ENCODE measurements at regions not wholly inside any gene's neighbourhood (a gene's known extent, or its start where the extent isn't known, plus 50 kb on each side); places are given as distances from the start of the nearest gene placed in this dataset.
A peak's percentile ranks its signal among the peaks of the same experiment; 100 is the strongest.
"Not testable (repeated sequence)": the region's sequence is repeated elsewhere in the genome, so short reads cannot be mapped to it uniquely, and the experiment has no call there.

- WGBS (ENCODE audit: insufficient coverage, low lambda C conversion rate) = no CpG with 5 or more reads among the region's 3 CpGs
- Histone ChIP-seq H3K27me3 (ENCODE audit: control insufficient read depth, insufficient read depth, low read length) (no peaks in the 10 kb centered on the region), H3K36me3 (ENCODE audit: control insufficient read depth, insufficient read depth, low read length) (no peaks in the 10 kb centered on the region), H3K9me3 (ENCODE audit: control insufficient read depth, low read depth, low read length) (peaks cover 4% of the 10 kb centered on the region), H3K4me3 (ENCODE audit: low read length) (no peak overlapping the region), H3K4me1 (ENCODE audit: control insufficient read depth, insufficient read depth, low read length) (no peaks in the 10 kb centered on the region), H3K27ac (ENCODE audit: low read length) (no peak overlapping the region)
- no peak for DNase-seq
Observed at GRCh38 chr1:187563191-187563590, 734.4 kb downstream of the PLA2G4A start.

GRCh38 chr1:187566354-187566753, 737.6 kb downstream of the PLA2G4A start:
- WGBS (ENCODE audit: insufficient coverage, low lambda C conversion rate) = no CpG with 5 or more reads among the region's 1 CpG

GRCh38 chr1:187568067-187568466, 739.3 kb downstream of the PLA2G4A start:
- H3K9me3 ChIP-seq (ENCODE audit: control insufficient read depth, low read depth, low read length) = no peaks in the 10 kb centered on the region
- no peak overlapping the region for H3K4me3 ChIP-seq (ENCODE audit: low read length)
- WGBS (ENCODE audit: insufficient coverage, low lambda C conversion rate) = 100% methylated on average over 1 of the region's 2 CpGs
- no peak overlapping the region for H3K27ac ChIP-seq (ENCODE audit: low read length)
- no peaks in the 10 kb centered on the region for H3K4me1 ChIP-seq (ENCODE audit: control insufficient read depth, insufficient read depth, low read length)
- no peaks in the 10 kb centered on the region for H3K36me3 ChIP-seq (ENCODE audit: control insufficient read depth, insufficient read depth, low read length)
- no peak for DNase-seq
- no peaks in the 10 kb centered on the region for H3K27me3 ChIP-seq (ENCODE audit: control insufficient read depth, insufficient read depth, low read length)

More at GRCh38 chr1:187566354-187566753, 737.6 kb downstream of the PLA2G4A start:
- no peaks in the 10 kb centered on the region for H3K4me1 ChIP-seq (ENCODE audit: control insufficient read depth, insufficient read depth, low read length)
- no peaks in the 10 kb centered on the region for H3K27me3 ChIP-seq (ENCODE audit: control insufficient read depth, insufficient read depth, low read length)
- no peaks in the 10 kb centered on the region for H3K9me3 ChIP-seq (ENCODE audit: control insufficient read depth, low read depth, low read length)
- DNase-seq = no peak
- no peak overlapping the region for H3K4me3 ChIP-seq (ENCODE audit: low read length)
- H3K36me3 ChIP-seq (ENCODE audit: control insufficient read depth, insufficient read depth, low read length) = no peaks in the 10 kb centered on the region
- H3K27ac ChIP-seq (ENCODE audit: low read length) = no peak overlapping the region

GRCh38 chr1:187570166-187570565, 741.4 kb downstream of the PLA2G4A start:
- DNase-seq = no peak
- no CpG with 5 or more reads among the region's 2 CpGs for WGBS (ENCODE audit: insufficient coverage, low lambda C conversion rate)
- no peaks in the 10 kb centered on the region for H3K4me1 ChIP-seq (ENCODE audit: control insufficient read depth, insufficient read depth, low read length)
- H3K4me3 ChIP-seq (ENCODE audit: low read length) = no peak overlapping the region
- H3K27ac ChIP-seq (ENCODE audit: low read length) = no peak overlapping the region
- H3K36me3 ChIP-seq (ENCODE audit: control insufficient read depth, insufficient read depth, low read length) = no peaks in the 10 kb centered on the region
- H3K9me3 ChIP-seq (ENCODE audit: control insufficient read depth, low read depth, low read length) = no peaks in the 10 kb centered on the region
- H3K27me3 ChIP-seq (ENCODE audit: control insufficient read depth, insufficient read depth, low read length) = no peaks in the 10 kb centered on the region

GRCh38 chr1:187577610-187578009, 748.9 kb downstream of the PLA2G4A start:
- no peak overlapping the region for H3K27ac ChIP-seq (ENCODE audit: low read length)
- H3K4me1 ChIP-seq (ENCODE audit: control insufficient read depth, insufficient read depth, low read length) = no peaks in the 10 kb centered on the region
- no peaks in the 10 kb centered on the region for H3K36me3 ChIP-seq (ENCODE audit: control insufficient read depth, insufficient read depth, low read length)
- WGBS (ENCODE audit: insufficient coverage, low lambda C conversion rate) = no CpG with 5 or more reads among the region's 1 CpG
- H3K9me3 ChIP-seq (ENCODE audit: control insufficient read depth, low read depth, low read length) = no peaks in the 10 kb centered on the region
- no peak overlapping the region for H3K4me3 ChIP-seq (ENCODE audit: low read length)
- H3K27me3 ChIP-seq (ENCODE audit: control insufficient read depth, insufficient read depth, low read length) = no peaks in the 10 kb centered on the region
- no peak for DNase-seq

- Histone ChIP-seq H3K27me3 (ENCODE audit: control insufficient read depth, insufficient read depth, low read length) (no peaks in the 10 kb centered on the region), H3K36me3 (ENCODE audit: control insufficient read depth, insufficient read depth, low read length) (no peaks in the 10 kb centered on the region), H3K4me1 (ENCODE audit: control insufficient read depth, insufficient read depth, low read length) (no peaks in the 10 kb centered on the region), H3K4me3 (ENCODE audit: low read length) (no peak overlapping the region), H3K27ac (ENCODE audit: low read length) (no peak overlapping the region), H3K9me3 (ENCODE audit: control insufficient read depth, low read depth, low read length) (no peaks in the 10 kb centered on the region)
- no CpG with 5 or more reads among the region's 3 CpGs for WGBS (ENCODE audit: insufficient coverage, low lambda C conversion rate)
- no peak for DNase-seq
Observed at GRCh38 chr1:187588917-187589316, 760.2 kb downstream of the PLA2G4A start.

- DNase-seq = no peak
Observed at GRCh38 chr1:187605736-187606135, 777.0 kb downstream of the PLA2G4A start.

GRCh38 chr1:187615853-187616735, 787.3 kb downstream of the PLA2G4A start:
- not testable (repeated sequence) for H3K27me3 ChIP-seq (ENCODE audit: control insufficient read depth, insufficient read depth, low read length); DNase-seq; H3K4me1 ChIP-seq (ENCODE audit: control insufficient read depth, insufficient read depth, low read length); H3K27ac ChIP-seq (ENCODE audit: low read length); H3K36me3 ChIP-seq (ENCODE audit: control insufficient read depth, insufficient read depth, low read length); H3K4me3 ChIP-seq (ENCODE audit: low read length)
- H3K9me3 ChIP-seq (ENCODE audit: control insufficient read depth, low read depth, low read length) = peaks cover 16% of the 10 kb centered on the region
- no CpG with 5 or more reads among the region's 55 CpGs for WGBS (ENCODE audit: insufficient coverage, low lambda C conversion rate)

More at GRCh38 chr1:187605736-187606135, 777.0 kb downstream of the PLA2G4A start:
- H3K27me3 ChIP-seq (ENCODE audit: control insufficient read depth, insufficient read depth, low read length) = no peaks in the 10 kb centered on the region
- H3K27ac ChIP-seq (ENCODE audit: low read length) = no peak overlapping the region
- no peak overlapping the region for H3K4me3 ChIP-seq (ENCODE audit: low read length)
- H3K36me3 ChIP-seq (ENCODE audit: control insufficient read depth, insufficient read depth, low read length) = no peaks in the 10 kb centered on the region
- H3K9me3 ChIP-seq (ENCODE audit: control insufficient read depth, low read depth, low read length) = no peaks in the 10 kb centered on the region
- no peaks in the 10 kb centered on the region for H3K4me1 ChIP-seq (ENCODE audit: control insufficient read depth, insufficient read depth, low read length)

GRCh38 chr1:187616830-187617229, 788.1 kb downstream of the PLA2G4A start:
- no CpG with 5 or more reads among the region's 21 CpGs for WGBS (ENCODE audit: insufficient coverage, low lambda C conversion rate)

GRCh38 chr1:187617776-187618175, 789.0 kb downstream of the PLA2G4A start:
- WGBS (ENCODE audit: insufficient coverage, low lambda C conversion rate) = no CpG with 5 or more reads among the region's 3 CpGs
- DNase-seq = peak in 1 of 2 donors; percentile 4
- H3K4me1 ChIP-seq (ENCODE audit: control insufficient read depth, insufficient read depth, low read length) = no peaks in the 10 kb centered on the region
- H3K27me3 ChIP-seq (ENCODE audit: control insufficient read depth, insufficient read depth, low read length) = no peaks in the 10 kb centered on the region
- H3K27ac ChIP-seq (ENCODE audit: low read length) = no peak overlapping the region
- H3K9me3 ChIP-seq (ENCODE audit: control insufficient read depth, low read depth, low read length) = peaks cover 16% of the 10 kb centered on the region
- H3K4me3 ChIP-seq (ENCODE audit: low read length) = no peak overlapping the region
- H3K36me3 ChIP-seq (ENCODE audit: control insufficient read depth, insufficient read depth, low read length) = no peaks in the 10 kb centered on the region

More at GRCh38 chr1:187616830-187617229, 788.1 kb downstream of the PLA2G4A start:
- H3K27ac ChIP-seq (ENCODE audit: low read length); H3K4me1 ChIP-seq (ENCODE audit: control insufficient read depth, insufficient read depth, low read length); H3K4me3 ChIP-seq (ENCODE audit: low read length); DNase-seq; H3K36me3 ChIP-seq (ENCODE audit: control insufficient read depth, insufficient read depth, low read length); H3K27me3 ChIP-seq (ENCODE audit: control insufficient read depth, insufficient read depth, low read length): not testable (repeated sequence)
- H3K9me3 ChIP-seq (ENCODE audit: control insufficient read depth, low read depth, low read length) = peaks cover 16% of the 10 kb centered on the region

- Histone ChIP-seq H3K4me1 (ENCODE audit: control insufficient read depth, insufficient read depth, low read length) (no peaks in the 10 kb centered on the region), H3K27ac (ENCODE audit: low read length) (no peak overlapping the region), H3K27me3 (ENCODE audit: control insufficient read depth, insufficient read depth, low read length) (no peaks in the 10 kb centered on the region), H3K36me3 (ENCODE audit: control insufficient read depth, insufficient read depth, low read length) (no peaks in the 10 kb centered on the region), H3K4me3 (ENCODE audit: low read length) (no peak overlapping the region), H3K9me3 (ENCODE audit: control insufficient read depth, low read depth, low read length) (peaks cover 16% of the 10 kb centered on the region)
- DNase-seq = no peak
Observed at GRCh38 chr1:187619175-187619574, 790.4 kb downstream of the PLA2G4A start.
